Osteoblast (primary cell): ENCODE measurements at regions not wholly inside any gene's neighbourhood (a gene's known extent, or its start where the extent isn't known, plus 50 kb on each side); places are given as distances from the start of the nearest gene placed in this dataset.

Experiments used
- DNase-seq: peaks from one replicate; pipeline ENCODE4 v3.0.0; 2011; ENCODE audit warnings: low spot score, mixed read lengths; ENCODE audit not compliant: insufficient read length; ENCODE audit errors: missing footprints
- H2AFZ ChIP-seq: 2 replicates; pipeline ENCODE4 v1.6.0; 2011; ENCODE audit warnings: mild to moderate bottlenecking, low read length
- H3K27ac ChIP-seq: 2 replicates; pipeline ENCODE4 v1.5.1; 2011; ENCODE audit warnings: mild to moderate bottlenecking, low read depth, low read length, moderate library complexity
- H3K27me3 ChIP-seq: 2 replicates; pipeline ENCODE4 v1.6.0; 2012; ENCODE audit warnings: mild to moderate bottlenecking, control low read depth, inconsistent platforms, low read length, moderate library complexity; ENCODE audit not compliant: insufficient read depth
- H3K36me3 ChIP-seq: 2 replicates; pipeline ENCODE4 v1.5.1; 2011; ENCODE audit warnings: mild to moderate bottlenecking, low read length, control low read depth, moderate library complexity; ENCODE audit not compliant: insufficient read depth
- H3K4me1 ChIP-seq: 2 replicates; pipeline ENCODE4 v1.5.1; 2011; ENCODE audit warnings: mild to moderate bottlenecking, low read length, control low read depth, moderate library complexity; ENCODE audit not compliant: insufficient read depth
- H3K4me2 ChIP-seq: 2 replicates; pipeline ENCODE4 v1.6.0; 2011; ENCODE audit warnings: mild to moderate bottlenecking, low read length; ENCODE audit not compliant: insufficient read depth
- H3K4me3 ChIP-seq: fragments of 200-600 bp; sonication (generic); 3 replicates; pipeline ENCODE4 v1.5.1; 2012; ENCODE audit warnings: mild to moderate bottlenecking, low read length, inconsistent platforms; ENCODE audit not compliant: insufficient read depth
- H3K79me2 ChIP-seq: 2 replicates; pipeline ENCODE4 v1.6.0; 2012; ENCODE audit warnings: mild to moderate bottlenecking, low read length, control low read depth, inconsistent platforms; ENCODE audit not compliant: insufficient read depth
- H3K9me3 ChIP-seq: 2 replicates; pipeline ENCODE4 v1.5.1; 2011; ENCODE audit warnings: low read depth, low read length, control low read depth
- H4K20me1 ChIP-seq: 2 replicates; pipeline ENCODE4 v1.6.0; 2012; ENCODE audit warnings: mild to moderate bottlenecking, low read length, control low read depth; ENCODE audit not compliant: insufficient read depth
- CTCF ChIP-seq: IDR thresholded peaks from 2 replicates; pipeline ENCODE4 v1.5.1; 2011; ENCODE audit warnings: mild to moderate bottlenecking, low read depth, low read length, moderate library complexity; ENCODE audit errors: extremely low read depth

GRCh38 chr18:71293322-71293721, 1004.5 kb downstream of the SOCS6 start:
- H3K36me3 ChIP-seq = no peaks in the 10 kb centered on the region
- H3K27ac ChIP-seq = no peak overlapping the region
- no peak overlapping the region for H2AFZ ChIP-seq
- H3K27me3 ChIP-seq = no peaks in the 10 kb centered on the region
- no peaks in the 10 kb centered on the region for H3K4me1 ChIP-seq
- DNase-seq = no peak
- no peak overlapping the region for H3K4me2 ChIP-seq
- no peaks in the 10 kb centered on the region for H4K20me1 ChIP-seq
- no peak for TF ChIP-seq CTCF
- H3K4me3 ChIP-seq = no peak overlapping the region
- H3K9me3 ChIP-seq = no peaks in the 10 kb centered on the region
- H3K79me2 ChIP-seq = no peaks in the 10 kb centered on the region

- no peak overlapping the region for H3K27ac ChIP-seq
- no peak for TF ChIP-seq CTCF
- H2AFZ ChIP-seq = no peak overlapping the region
- H4K20me1 ChIP-seq = no peaks in the 10 kb centered on the region
- H3K79me2 ChIP-seq = no peaks in the 10 kb centered on the region
- H3K4me3 ChIP-seq = no peak overlapping the region
- no peak overlapping the region for H3K4me2 ChIP-seq
- DNase-seq = no peak
- H3K36me3 ChIP-seq = no peaks in the 10 kb centered on the region
- no peaks in the 10 kb centered on the region for H3K4me1 ChIP-seq
- H3K9me3 ChIP-seq = peaks cover 3% of the 10 kb centered on the region
- H3K27me3 ChIP-seq = no peaks in the 10 kb centered on the region
Observed at GRCh38 chr18:71287268-71287667, 998.4 kb downstream of the SOCS6 start.

GRCh38 chr18:71252351-71252865, 963.6 kb downstream of the SOCS6 start:
- TF ChIP-seq CTCF = no peak
- DNase-seq = no peak
- H3K79me2 ChIP-seq = no peaks in the 10 kb centered on the region
- no peak overlapping the region for H3K4me3 ChIP-seq
- no peaks in the 10 kb centered on the region for H4K20me1 ChIP-seq
- H3K27me3 ChIP-seq = no peaks in the 10 kb centered on the region
- peaks cover 3% of the 10 kb centered on the region for H3K9me3 ChIP-seq
- H3K36me3 ChIP-seq = no peaks in the 10 kb centered on the region
- H3K4me2 ChIP-seq = no peak overlapping the region
- H2AFZ ChIP-seq = no peak overlapping the region
- no peak overlapping the region for H3K27ac ChIP-seq
- no peaks in the 10 kb centered on the region for H3K4me1 ChIP-seq

- no peaks in the 10 kb centered on the region for H3K4me1 ChIP-seq
Observed at GRCh38 chr18:71250191-71250590, 961.3 kb downstream of the SOCS6 start.

More at GRCh38 chr18:71250191-71250590, 961.3 kb downstream of the SOCS6 start:
- Histone ChIP-seq H3K9me3 (peaks cover 3% of the 10 kb centered on the region), H3K36me3 (no peaks in the 10 kb centered on the region), H2AFZ (no peak overlapping the region), H3K79me2 (no peaks in the 10 kb centered on the region), H3K4me3 (no peak overlapping the region), H3K4me2 (no peak overlapping the region), H3K27ac (no peak overlapping the region), H4K20me1 (no peaks in the 10 kb centered on the region), H3K27me3 (no peaks in the 10 kb centered on the region)
- no peak for TF ChIP-seq CTCF
- DNase-seq = no peak
